ENCODE measurements at regions not wholly inside any gene's neighbourhood (a gene's known extent, or its start where the extent isn't known, plus 50 kb on each side); places are given as distances from the start of the nearest gene placed in this dataset.

GRCh38 chr4:12968345-12968744 lies 515.8 kb downstream of the RAB28 start:
- no peak for ATAC-seq
- no peak for DNase-seq (ENCODE audit: low spot score)
- H3K27ac Mint-ChIP-seq = no peak overlapping the region
- no peaks in the 10 kb centered on the region for H3K36me3 Mint-ChIP-seq
- no peak overlapping the region for H3K4me3 Mint-ChIP-seq
- POLR2A ChIA-PET = no interaction called here
- TF ChIP-seq ZNF138 (CRISPR knock-in tag; conservative IDR thresholded peaks at IDR 0.05) (no peak), ZSCAN18 (CRISPR knock-in tag; IDR thresholded peaks at IDR 0.05) (no peak), MAX (CRISPR knock-in tag; IDR thresholded peaks at IDR 0.05) (no peak), ZNF232 (CRISPR knock-in tag; IDR thresholded peaks at IDR 0.05) (no peak), JUN (CRISPR knock-in tag; IDR thresholded peaks at IDR 0.05) (no peak), ESRRA (CRISPR knock-in tag; IDR thresholded peaks at IDR 0.05; ENCODE audit: borderline replicate concordance) (no peak), EMX1 (CRISPR knock-in tag; IDR thresholded peaks at IDR 0.05) (no peak), ZNF317 (CRISPR knock-in tag; IDR thresholded peaks at IDR 0.05; ENCODE audit: borderline replicate concordance, low read depth) (no peak), CREB1 (CRISPR knock-in tag; IDR thresholded peaks at IDR 0.05) (no peak), CBFB (CRISPR knock-in tag; IDR thresholded peaks at IDR 0.05; ENCODE audit: low read depth) (no peak), NFATC4 (CRISPR knock-in tag; IDR thresholded peaks at IDR 0.05) (no peak), NFE2L1 (CRISPR knock-in tag; IDR thresholded peaks at IDR 0.05) (no peak), HMGXB4 (CRISPR knock-in tag; IDR thresholded peaks at IDR 0.05) (no peak), SMAD4 (CRISPR knock-in tag; IDR thresholded peaks at IDR 0.05) (no peak), ATF2 (CRISPR knock-in tag; IDR thresholded peaks at IDR 0.05; ENCODE audit: borderline replicate concordance, low read depth) (no peak), TEAD4 (CRISPR knock-in tag; IDR thresholded peaks at IDR 0.05) (no peak), PRRX2 (CRISPR knock-in tag; IDR thresholded peaks at IDR 0.05) (no peak), NR1H2 (CRISPR knock-in tag; IDR thresholded peaks at IDR 0.05) (no peak)
- no peaks in the 10 kb centered on the region for H3K27me3 Mint-ChIP-seq (ENCODE audit: low read depth)
- peaks cover 3% of the 10 kb centered on the region; the same call in 1 of the 2 replicates for H3K4me1 Mint-ChIP-seq
- no peaks in the 10 kb centered on the region for H3K9me3 Mint-ChIP-seq
- CTCF ChIA-PET = no interaction called here

GRCh38 chr4:12966726-12967125 lies 517.4 kb downstream of the RAB28 start:
- ATAC-seq = no peak
- H3K27me3 Mint-ChIP-seq (ENCODE audit: low read depth) = no peaks in the 10 kb centered on the region
- peaks cover 11% of the 10 kb centered on the region for H3K4me1 Mint-ChIP-seq
- no peaks in the 10 kb centered on the region for H3K36me3 Mint-ChIP-seq
- H3K9me3 Mint-ChIP-seq = no peaks in the 10 kb centered on the region
- no peak for DNase-seq (ENCODE audit: low spot score)
- H3K27ac Mint-ChIP-seq = no peak overlapping the region
- ChIA-PET CTCF (no interaction called here), POLR2A (no interaction called here)
- H3K4me3 Mint-ChIP-seq = no peak overlapping the region
- TF ChIP-seq GABPB1 (CRISPR knock-in tag; IDR thresholded peaks at IDR 0.05) (no peak), MXD4 (CRISPR knock-in tag; IDR thresholded peaks at IDR 0.05; ENCODE audit: borderline replicate concordance) (no peak), OVOL2 (CRISPR knock-in tag; IDR thresholded peaks at IDR 0.05; ENCODE audit: borderline replicate concordance) (no peak), ZNF219 (CRISPR knock-in tag; IDR thresholded peaks at IDR 0.05; ENCODE audit: borderline replicate concordance) (no peak), E2F4 (CRISPR knock-in tag; IDR thresholded peaks at IDR 0.05; ENCODE audit: borderline replicate concordance, low read depth) (no peak), IRF1 (CRISPR knock-in tag; IDR thresholded peaks at IDR 0.05) (no peak), ZMAT4 (CRISPR knock-in tag; IDR thresholded peaks at IDR 0.05) (no peak), RELA (CRISPR knock-in tag; IDR thresholded peaks at IDR 0.05; ENCODE audit: borderline replicate concordance) (no peak), MLX (CRISPR knock-in tag; IDR thresholded peaks at IDR 0.05) (no peak), ATF3 (CRISPR knock-in tag; conservative IDR thresholded peaks at IDR 0.05) (no peak), HMGXB4 (CRISPR knock-in tag; IDR thresholded peaks at IDR 0.05) (no peak), PRRX2 (CRISPR knock-in tag; IDR thresholded peaks at IDR 0.05) (no peak), CREB1 (CRISPR knock-in tag; IDR thresholded peaks at IDR 0.05) (no peak)
